PC-9 (cell line): ENCODE measurements at regions not wholly inside any gene's neighbourhood (a gene's known extent, or its start where the extent isn't known, plus 50 kb on each side); places are given as distances from the start of the nearest gene placed in this dataset.

ENCODE experiments used
- BruUV-seq: library from RNA; stranded (reverse); fragments of 400-500 nt; replicated peaks from 2 replicates; lab custom pipeline; 2021; lab: Mats Ljungman, UMichigan
- CTCF ChIA-PET: fragments of 300-600 bp; sonication (Branson Sonifier 250); formaldehyde crosslinking; loops from one replicate; lab custom pipeline; 2022; ENCODE audit warnings: antibody characterized with exemption; lab: Charles Lee
- POLR2A ChIA-PET: fragments of 300-600 bp; sonication (Branson Sonifier 250); formaldehyde crosslinking; loops from one replicate; lab custom pipeline; 2022; ENCODE audit warnings: antibody characterized with exemption; ENCODE audit not compliant: unreplicated experiment; lab: Charles Lee
- DNase-seq, 2 experiments: peaks; one replicate each; pipeline versions ENCODE4 v3.0.0 to v3.0.0-alpha.2; 2015 to 2022; ENCODE audit warnings: mixed read lengths in 1 of 2
- H2AFZ ChIP-seq: fragments of 200-600 bp; sonication (generic); 2 replicates; pipeline ENCODE4 v1.8.1; 2017; ENCODE audit warnings: antibody characterized with exemption
- H3F3A ChIP-seq: fragments of 200-600 bp; sonication (generic); 2 replicates; pipeline ENCODE4 v1.8.1; 2017; ENCODE audit warnings: antibody characterized with exemption, mild to moderate bottlenecking, low read depth; ENCODE audit not compliant: insufficient read depth
- H3K27ac ChIP-seq: fragments of 200-600 bp; sonication (generic); 2 replicates; pipeline ENCODE4 v1.6.1; 2016; ENCODE audit warnings: mixed run types
- H3K27me3 ChIP-seq: fragments of 200-600 bp; sonication (generic); 2 replicates; pipeline ENCODE4 v1.6.1; 2016; ENCODE audit warnings: low read depth, mixed run types; ENCODE audit not compliant: insufficient read depth
- H3K36me3 ChIP-seq: fragments of 200-600 bp; sonication (generic); 2 replicates; pipeline ENCODE4 v1.6.1; 2016; ENCODE audit warnings: low read depth, mixed run types
- H3K4me1 ChIP-seq: fragments of 200-600 bp; sonication (generic); replicated peaks from 2 replicates; pipeline ENCODE4 v1.6.1; 2016; ENCODE audit warnings: mixed run types; ENCODE audit not compliant: insufficient read depth
- H3K4me2 ChIP-seq: fragments of 200-600 bp; sonication (generic); 2 replicates; pipeline ENCODE4 v1.6.1; 2017; ENCODE audit warnings: mixed run types
- H3K4me3 ChIP-seq: fragments of 200-600 bp; sonication (generic); 2 replicates; pipeline ENCODE4 v1.6.1; 2016; ENCODE audit warnings: mixed run types
- H3K79me2 ChIP-seq: fragments of 200-600 bp; sonication (generic); 2 replicates; pipeline ENCODE4 v1.6.1; 2017; ENCODE audit warnings: low read depth, mixed run types
- H3K9me2 ChIP-seq: fragments of 200-600 bp; sonication (generic); 2 replicates; pipeline ENCODE4 v1.8.1; 2017; ENCODE audit warnings: mild to moderate bottlenecking; ENCODE audit not compliant: insufficient read depth
- H3K9me3 ChIP-seq: fragments of 200-600 bp; sonication (generic); 2 replicates; pipeline ENCODE4 v1.8.1; 2016; ENCODE audit warnings: low read depth; ENCODE audit not compliant: insufficient read depth
- H4K20me1 ChIP-seq: fragments of 200-600 bp; sonication (generic); 2 replicates; pipeline ENCODE4 v1.8.1; 2017; ENCODE audit not compliant: insufficient read depth
- EZH2 ChIP-seq: fragments of 200-600 bp; sonication (generic); IDR thresholded peaks from 2 replicates; pipeline ENCODE4 v1.8.0; 2017; ENCODE audit warnings: antibody characterized with exemption, low read depth
- intact Hi-C: fragments of 100-400 bp; cut with micrococcal nuclease; formaldehyde crosslinking; loops from one replicate; pipeline ENCODE4 v1.10.0; 2022; ENCODE audit not compliant: unreplicated experiment
- TF ChIP-seq, protein P1 (sequence below): fragments of 200-600 bp; sonication (generic); conservative IDR thresholded peaks from 2 replicates; pipeline ENCODE4 v1.6.1; 2017; ENCODE audit warnings: mixed run types, antibody characterized with exemption, mild to moderate bottlenecking, moderate library complexity

DNA sequence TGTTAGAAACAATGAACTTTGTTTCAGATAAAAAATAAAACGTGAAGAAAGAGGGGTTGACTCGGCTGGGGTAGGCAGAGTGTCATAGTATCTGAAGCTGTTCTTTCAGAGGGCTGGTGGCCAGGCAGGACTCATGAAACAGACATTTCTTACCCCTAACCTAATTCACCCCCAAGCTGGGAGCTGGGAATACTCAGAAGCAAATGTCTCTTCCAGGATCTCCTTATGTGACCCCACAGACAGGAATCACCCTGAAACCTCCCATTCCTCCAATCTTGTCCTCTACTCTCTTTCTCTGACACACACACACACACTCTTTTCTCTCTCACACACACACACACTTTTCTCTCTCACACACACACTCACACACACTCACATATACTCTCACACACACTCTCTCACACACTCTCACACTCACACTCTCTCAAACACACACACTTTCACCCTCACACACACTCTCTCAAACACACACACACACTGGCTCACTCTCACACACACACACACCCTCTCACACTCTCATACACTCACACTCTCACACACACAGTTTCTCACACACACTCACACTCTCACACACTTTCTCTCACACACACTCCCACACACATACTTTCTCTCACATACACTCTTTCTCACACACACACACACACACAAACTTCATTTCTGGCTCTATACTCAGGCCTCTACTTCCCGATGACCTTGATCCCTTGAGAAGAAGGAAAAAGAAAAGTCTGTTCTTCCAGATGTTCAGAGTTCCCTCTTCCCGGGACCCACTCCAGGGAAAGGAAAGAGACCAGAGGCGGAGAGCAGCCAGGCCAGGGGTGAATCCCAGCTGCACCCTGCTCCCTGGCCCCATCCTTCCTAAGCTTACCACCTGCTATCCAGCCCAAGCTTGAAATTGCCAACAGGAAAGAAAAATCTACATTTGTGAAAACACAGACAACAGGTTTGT, 167.7 kb downstream of the TXNL1 start:
- ChIA-PET CTCF (no interaction called here), POLR2A (no interaction called here)
- Histone ChIP-seq H4K20me1 (no peaks in the 10 kb centered on the region), H3K4me2 (no peak overlapping the region), H3K27ac (0 out of 2 replicates have a peak overlapping the region, but pooled peaks have one; percentile 11), H3K27me3 (no peaks in the 10 kb centered on the region), H3K4me1 (peaks cover 20% of the 10 kb centered on the region), H3F3A (no peaks in the 10 kb centered on the region), H2AFZ (no peak overlapping the region), H3K79me2 (no peaks in the 10 kb centered on the region), H3K9me2 (no peaks in the 10 kb centered on the region), H3K9me3 (peaks cover 7% of the 10 kb centered on the region; the same call in 1 of the 2 replicates), H3K4me3 (no peak overlapping the region), H3K36me3 (no peaks in the 10 kb centered on the region)
- TF ChIP-seq, protein P1, sequence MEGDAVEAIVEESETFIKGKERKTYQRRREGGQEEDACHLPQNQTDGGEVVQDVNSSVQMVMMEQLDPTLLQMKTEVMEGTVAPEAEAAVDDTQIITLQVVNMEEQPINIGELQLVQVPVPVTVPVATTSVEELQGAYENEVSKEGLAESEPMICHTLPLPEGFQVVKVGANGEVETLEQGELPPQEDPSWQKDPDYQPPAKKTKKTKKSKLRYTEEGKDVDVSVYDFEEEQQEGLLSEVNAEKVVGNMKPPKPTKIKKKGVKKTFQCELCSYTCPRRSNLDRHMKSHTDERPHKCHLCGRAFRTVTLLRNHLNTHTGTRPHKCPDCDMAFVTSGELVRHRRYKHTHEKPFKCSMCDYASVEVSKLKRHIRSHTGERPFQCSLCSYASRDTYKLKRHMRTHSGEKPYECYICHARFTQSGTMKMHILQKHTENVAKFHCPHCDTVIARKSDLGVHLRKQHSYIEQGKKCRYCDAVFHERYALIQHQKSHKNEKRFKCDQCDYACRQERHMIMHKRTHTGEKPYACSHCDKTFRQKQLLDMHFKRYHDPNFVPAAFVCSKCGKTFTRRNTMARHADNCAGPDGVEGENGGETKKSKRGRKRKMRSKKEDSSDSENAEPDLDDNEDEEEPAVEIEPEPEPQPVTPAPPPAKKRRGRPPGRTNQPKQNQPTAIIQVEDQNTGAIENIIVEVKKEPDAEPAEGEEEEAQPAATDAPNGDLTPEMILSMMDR, result no peak
- no peak for TF ChIP-seq EZH2
- intact Hi-C loops, result no loop called here
- no peak for DNase-seq
- BruUV-seq, result no TSS peak

DNA sequence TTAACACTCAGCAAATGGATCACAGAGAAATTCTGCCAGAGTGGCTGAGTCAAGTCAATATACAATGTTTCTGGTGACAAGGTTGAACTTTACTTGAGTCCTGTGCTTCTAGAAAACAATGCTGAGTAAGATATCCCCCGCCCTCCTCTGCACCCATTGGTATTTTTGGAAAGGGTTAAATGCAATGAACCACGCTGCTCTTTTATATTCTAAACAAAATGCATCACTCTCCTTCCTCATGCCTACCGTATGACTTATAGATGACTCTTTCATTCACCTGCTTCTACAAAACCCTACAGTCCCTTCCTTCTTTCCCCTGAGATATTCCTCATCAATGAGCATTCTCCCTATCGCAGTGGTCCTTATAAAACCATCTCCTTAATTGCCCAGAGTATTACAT, 168.8 kb downstream of the TXNL1 start:
- no TSS peak for BruUV-seq
- no peaks in the 10 kb centered on the region for H3F3A ChIP-seq
- no peaks in the 10 kb centered on the region for H3K36me3 ChIP-seq
- peak overlapping the region; percentile 19; the same call in 1 of the 2 replicates for H3K4me2 ChIP-seq
- CTCF ChIA-PET, result no interaction called here
- POLR2A ChIA-PET, result no interaction called here
- intact Hi-C loops, result no loop called here
- H2AFZ ChIP-seq, result 0 out of 2 replicates have a peak overlapping the region, but pooled peaks have one; percentile 46
- peak overlapping the region; percentile 25 for H3K27ac ChIP-seq
- no peaks in the 10 kb centered on the region for H3K27me3 ChIP-seq
- peaks cover 20% of the 10 kb centered on the region for H3K4me1 ChIP-seq
- TF ChIP-seq, protein P1, result no peak
- TF ChIP-seq EZH2, result no peak
- peak in 1 of 2 experiments; percentile 80 for DNase-seq
- no peaks in the 10 kb centered on the region for H4K20me1 ChIP-seq
- no peak overlapping the region for H3K4me3 ChIP-seq
- no peaks in the 10 kb centered on the region for H3K79me2 ChIP-seq
- H3K9me2 ChIP-seq, result no peaks in the 10 kb centered on the region
- peaks cover 15% of the 10 kb centered on the region; the same call in 1 of the 2 replicates for H3K9me3 ChIP-seq

DNA sequence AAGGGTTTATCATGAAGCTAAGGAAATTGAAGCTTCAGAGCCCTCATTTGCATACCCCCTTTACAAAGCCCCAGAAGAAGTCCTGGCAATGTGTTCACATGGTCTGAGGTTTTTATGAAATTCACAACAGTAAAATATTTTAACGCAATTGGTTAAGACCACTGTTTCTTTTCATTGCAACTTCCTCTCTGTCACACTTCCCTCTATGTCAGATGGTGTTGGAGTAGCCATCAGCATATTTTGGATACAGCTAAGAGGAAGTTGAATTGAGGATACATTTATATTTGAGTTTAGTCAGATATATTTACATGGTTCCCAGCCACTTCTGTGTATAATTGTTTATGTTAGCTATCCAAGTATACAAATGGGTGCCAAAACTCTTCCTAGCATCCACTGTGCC, 170.0 kb downstream of the TXNL1 start:
- Histone ChIP-seq H3K27me3 (no peaks in the 10 kb centered on the region), H3K9me3 (peaks cover 22% of the 10 kb centered on the region), H3K36me3 (no peaks in the 10 kb centered on the region), H3K27ac (no peak overlapping the region), H2AFZ (no peak overlapping the region), H4K20me1 (no peaks in the 10 kb centered on the region), H3K4me2 (no peak overlapping the region), H3K79me2 (no peaks in the 10 kb centered on the region), H3F3A (no peaks in the 10 kb centered on the region), H3K4me1 (peaks cover 20% of the 10 kb centered on the region), H3K4me3 (no peak overlapping the region), H3K9me2 (0 out of 2 replicates have a peak, but pooled peaks cover 2% of the 10 kb centered on the region)
- TF ChIP-seq, protein P1, result no peak
- TF ChIP-seq EZH2, result no peak
- intact Hi-C loops, result no loop called here
- no peak for DNase-seq
- ChIA-PET CTCF (no interaction called here), POLR2A (no interaction called here)
- BruUV-seq, result no TSS peak
